HUES64 (cell line): ENCODE measurements at regions not wholly inside any gene's neighbourhood (a gene's known extent, or its start where the extent isn't known, plus 50 kb on each side); places are given as distances from the start of the nearest gene placed in this dataset.
"Not testable (repeated sequence)": the region's sequence is repeated elsewhere in the genome, so short reads cannot be mapped to it uniquely, and the experiment has no call there.

Experiments
- H3K27ac ChIP-seq: 2 replicates; pipeline ENCODE4 v1.7.0; 2013; ENCODE audit warnings: low read depth, low read length, inconsistent platforms
- H3K27me3 ChIP-seq: 2 replicates; pipeline ENCODE4 v1.6.1; 2013; ENCODE audit warnings: mild to moderate bottlenecking, low read length; ENCODE audit not compliant: insufficient read depth
- H3K36me3 ChIP-seq: 2 replicates; pipeline ENCODE4 v1.6.1; 2013; ENCODE audit warnings: mild to moderate bottlenecking, low read length; ENCODE audit not compliant: insufficient read depth
- H3K4me1 ChIP-seq: 2 replicates; pipeline ENCODE4 v1.6.1; 2013; ENCODE audit warnings: mild to moderate bottlenecking, low read length, moderate library complexity; ENCODE audit not compliant: insufficient read depth
- H3K4me3 ChIP-seq: 2 replicates; pipeline ENCODE4 v1.5.1; 2013; ENCODE audit warnings: mild to moderate bottlenecking, low read length, moderate library complexity
- H3K9ac ChIP-seq: 2 replicates; pipeline ENCODE4 v1.6.1; 2013; ENCODE audit warnings: mild to moderate bottlenecking, low read depth, low read length
- H3K9me3 ChIP-seq: 2 replicates; pipeline ENCODE4 v1.6.1; 2013; ENCODE audit warnings: low read depth, low read length; ENCODE audit not compliant: insufficient read depth
- WGBS: fragments of 150-250, 120-280 bp; methylation state at CpG from one replicate; pipeline ENCODE4 v1.1.7; 2013; ENCODE audit warnings: missing lambda C conversion rate; 5-methylcytosine and 5-hydroxymethylcytosine counted together

GRCh38 chr4:67412153-67412712 lies 133.1 kb downstream of the CENPC start:
- WGBS = 93% methylated on average over 15 of the region's 15 CpGs
- H3K9ac ChIP-seq, H3K27me3 ChIP-seq, H3K4me3 ChIP-seq, H3K36me3 ChIP-seq, H3K4me1 ChIP-seq, H3K9me3 ChIP-seq, H3K27ac ChIP-seq: not testable (repeated sequence)

DNA sequence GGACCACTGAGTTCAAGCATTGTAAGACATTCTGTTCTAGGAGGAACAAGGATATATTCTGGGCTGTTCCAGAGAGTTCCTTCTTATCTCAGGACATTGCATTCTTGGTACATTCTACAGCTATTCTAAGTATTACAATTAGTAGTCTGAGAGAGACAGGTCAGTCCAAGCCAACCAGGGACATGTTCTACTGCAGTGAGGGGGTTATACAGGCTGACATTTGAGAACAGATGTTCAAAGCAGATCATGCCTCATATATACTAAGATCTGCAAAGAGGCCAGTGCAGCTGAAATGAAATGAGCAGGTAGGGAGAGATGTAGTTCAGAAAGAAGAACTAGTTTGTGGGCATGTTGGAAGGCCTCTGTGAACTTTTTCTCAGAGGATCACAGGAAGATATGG lies 142.0 kb downstream of the CENPC start:
- Histone ChIP-seq H3K27me3 (no peaks in the 10 kb centered on the region), H3K9ac (no peak overlapping the region), H3K4me1 (no peaks in the 10 kb centered on the region), H3K4me3 (no peak overlapping the region), H3K9me3 (no peaks in the 10 kb centered on the region), H3K27ac (no peak overlapping the region), H3K36me3 (no peaks in the 10 kb centered on the region)

GRCh38 chr4:67401902-67402301 lies 143.4 kb downstream of the CENPC start:
- no peak overlapping the region for H3K4me3 ChIP-seq
- H3K27me3 ChIP-seq = no peaks in the 10 kb centered on the region
- no peak overlapping the region for H3K27ac ChIP-seq
- H3K9ac ChIP-seq = no peak overlapping the region
- 72% methylated on average over 1 of the region's 1 CpG for WGBS
- H3K36me3 ChIP-seq = no peaks in the 10 kb centered on the region
- no peaks in the 10 kb centered on the region for H3K9me3 ChIP-seq
- H3K4me1 ChIP-seq = no peaks in the 10 kb centered on the region

DNA sequence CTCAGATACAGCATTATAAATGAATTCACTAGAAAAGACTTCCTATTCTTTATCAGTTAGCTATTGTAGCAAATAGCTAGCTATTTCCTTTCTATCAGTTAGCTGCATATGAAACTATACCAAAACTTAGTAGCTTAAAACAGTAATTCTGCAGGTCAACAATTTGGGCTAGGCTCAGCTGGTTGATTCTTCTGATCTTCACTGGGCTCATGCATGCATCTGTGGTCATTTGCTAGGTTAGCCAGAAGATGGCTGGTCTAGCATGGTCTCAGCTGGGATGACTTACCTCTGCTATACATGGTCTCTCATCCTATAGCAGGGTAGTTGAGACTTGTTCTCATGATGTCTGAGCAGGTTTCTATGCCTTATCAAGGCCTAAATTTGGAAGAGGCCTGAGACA lies 147.4 kb downstream of the CENPC start:
- H3K9me3 ChIP-seq = no peaks in the 10 kb centered on the region
- H3K27ac ChIP-seq = no peak overlapping the region
- no peaks in the 10 kb centered on the region for H3K27me3 ChIP-seq
- no peaks in the 10 kb centered on the region for H3K36me3 ChIP-seq
- no peak overlapping the region for H3K4me3 ChIP-seq
- no peak overlapping the region for H3K9ac ChIP-seq
- no peaks in the 10 kb centered on the region for H3K4me1 ChIP-seq

GRCh38 chr4:67397031-67397430 lies 148.3 kb downstream of the CENPC start:
- no peak overlapping the region for H3K27ac ChIP-seq
- 92% methylated on average over 5 of the region's 5 CpGs for WGBS
- no peaks in the 10 kb centered on the region for H3K9me3 ChIP-seq
- H3K36me3 ChIP-seq = no peaks in the 10 kb centered on the region
- no peaks in the 10 kb centered on the region for H3K27me3 ChIP-seq
- H3K9ac ChIP-seq = no peak overlapping the region
- no peak overlapping the region for H3K4me3 ChIP-seq
- no peaks in the 10 kb centered on the region for H3K4me1 ChIP-seq

GRCh38 chr4:67396008-67396407 lies 149.3 kb downstream of the CENPC start:
- WGBS = no CpG with 5 or more reads among the region's 2 CpGs
- no peak overlapping the region for H3K27ac ChIP-seq
- no peaks in the 10 kb centered on the region for H3K4me1 ChIP-seq
- no peak overlapping the region for H3K9ac ChIP-seq
- H3K4me3 ChIP-seq = no peak overlapping the region
- H3K9me3 ChIP-seq = no peaks in the 10 kb centered on the region
- H3K36me3 ChIP-seq = no peaks in the 10 kb centered on the region
- no peaks in the 10 kb centered on the region for H3K27me3 ChIP-seq

- no peaks in the 10 kb centered on the region for H3K27me3 ChIP-seq
- no peaks in the 10 kb centered on the region for H3K4me1 ChIP-seq
- H3K9me3 ChIP-seq = no peaks in the 10 kb centered on the region
- no peaks in the 10 kb centered on the region for H3K36me3 ChIP-seq
- no peak overlapping the region for H3K9ac ChIP-seq
- 89% methylated on average over 3 of the region's 3 CpGs for WGBS
- no peak overlapping the region for H3K27ac ChIP-seq
- no peak overlapping the region for H3K4me3 ChIP-seq
These were observed 150.4 kb downstream of the CENPC start for GRCh38 chr4:67394879-67395278.

GRCh38 chr4:67393699-67394281 lies 151.5 kb downstream of the CENPC start:
- no peak overlapping the region for H3K9ac ChIP-seq
- peaks cover 7% of the 10 kb centered on the region; the same call in 1 of the 2 replicates for H3K4me1 ChIP-seq
- no peaks in the 10 kb centered on the region for H3K27me3 ChIP-seq
- WGBS = 85% methylated on average over 2 of the region's 3 CpGs
- H3K9me3 ChIP-seq = no peaks in the 10 kb centered on the region
- no peak overlapping the region for H3K27ac ChIP-seq
- H3K4me3 ChIP-seq = no peak overlapping the region
- H3K36me3 ChIP-seq = no peaks in the 10 kb centered on the region

DNA sequence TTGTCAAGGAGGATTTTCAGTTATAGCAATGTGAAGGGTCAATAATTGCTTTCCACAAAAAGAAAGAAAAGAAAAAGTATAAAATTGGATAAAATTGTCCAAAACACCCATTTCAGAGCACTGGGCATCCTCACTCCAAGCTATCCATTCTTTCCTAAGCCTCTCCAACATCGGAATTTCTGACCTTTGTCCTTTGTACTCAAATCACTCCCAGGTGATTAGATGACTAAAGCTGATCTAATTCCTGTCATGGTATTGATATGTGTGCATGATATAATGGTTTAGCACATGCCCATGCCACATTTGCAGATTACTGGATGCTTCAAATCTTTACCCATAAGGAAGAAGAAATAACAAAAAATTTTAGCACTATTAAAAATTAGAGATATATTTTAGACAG lies 152.3 kb downstream of the CENPC start:
- Histone ChIP-seq H3K4me3 (no peak overlapping the region), H3K27ac (no peak overlapping the region), H3K27me3 (no peaks in the 10 kb centered on the region), H3K9ac (no peak overlapping the region), H3K36me3 (no peaks in the 10 kb centered on the region), H3K4me1 (peaks cover 7% of the 10 kb centered on the region; the same call in 1 of the 2 replicates), H3K9me3 (no peaks in the 10 kb centered on the region)
- 90% methylated on average over 1 of the region's 1 CpG for WGBS

DNA sequence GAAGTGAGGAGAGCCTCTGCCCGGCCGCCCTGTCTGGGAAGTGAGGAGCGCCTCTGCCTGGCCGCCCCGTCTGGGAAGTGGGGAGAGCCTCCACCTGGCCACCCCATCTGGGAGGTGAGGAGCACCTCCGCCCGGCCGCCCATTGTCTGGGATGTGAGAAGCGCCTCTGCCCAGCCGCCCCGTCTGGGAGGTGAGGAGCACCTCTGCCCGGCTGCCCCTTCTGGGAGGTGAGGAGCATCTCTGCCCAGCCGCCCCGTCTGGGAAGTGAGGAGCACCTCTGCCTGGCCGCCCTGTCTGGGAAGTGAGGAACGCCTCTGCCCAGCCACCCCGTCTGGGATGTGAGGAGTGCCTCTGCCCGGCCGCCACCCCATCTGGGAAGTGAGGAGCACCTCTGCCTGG lies 163.9 kb downstream of the CENPC start:
- H3K9me3 ChIP-seq = peaks cover 10% of the 10 kb centered on the region
- H3K27me3 ChIP-seq, H3K36me3 ChIP-seq, H3K4me1 ChIP-seq, H3K9ac ChIP-seq, H3K27ac ChIP-seq, H3K4me3 ChIP-seq: not testable (repeated sequence)
- 98% methylated on average over 19 of the region's 19 CpGs for WGBS

DNA sequence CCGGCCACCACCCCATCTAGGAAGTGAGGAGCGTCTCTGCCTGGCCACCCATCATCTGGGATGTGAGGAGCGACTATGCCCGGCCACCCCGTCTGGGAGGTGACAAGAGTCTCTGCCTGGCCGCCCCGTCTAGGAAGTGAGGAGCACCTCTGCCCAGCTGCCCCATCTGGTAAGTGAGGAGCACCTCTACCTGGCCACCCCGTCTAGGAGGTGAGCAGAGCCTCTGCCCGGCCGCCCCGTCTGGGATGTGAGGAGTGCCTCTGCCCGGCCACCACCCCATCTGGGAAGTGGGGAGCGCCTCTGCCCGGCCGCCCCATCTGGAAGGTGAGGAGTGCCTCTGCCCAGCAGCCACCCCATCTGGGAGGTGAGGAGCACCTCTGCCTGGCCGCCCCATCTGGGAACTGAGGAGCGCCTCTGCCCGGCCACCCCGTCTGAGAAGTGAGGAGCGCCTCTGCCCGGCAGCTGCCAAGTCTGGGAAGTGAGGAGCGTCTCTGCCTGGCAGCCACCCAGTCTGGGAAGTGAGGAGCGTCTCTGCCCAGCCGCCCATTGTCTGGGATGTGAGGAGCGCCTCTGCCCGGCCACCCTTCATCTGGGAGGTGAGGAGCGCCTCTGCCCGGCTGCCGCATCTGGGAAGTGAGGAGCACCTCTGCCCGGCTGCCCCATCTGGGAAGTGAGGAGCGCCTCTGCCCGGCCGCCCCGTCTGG lies 164.4 kb downstream of the CENPC start:
- not testable (repeated sequence) for H3K4me1 ChIP-seq, H3K9ac ChIP-seq, H3K4me3 ChIP-seq, H3K27me3 ChIP-seq, H3K36me3 ChIP-seq, H3K27ac ChIP-seq
- H3K9me3 ChIP-seq = peaks cover 10% of the 10 kb centered on the region
- WGBS = 91% methylated on average over 34 of the region's 34 CpGs
